Endodermal cell (in vitro differentiated cells): ENCODE measurements at regions not wholly inside any gene's neighbourhood (a gene's known extent, or its start where the extent isn't known, plus 50 kb on each side); places are given as distances from the start of the nearest gene placed in this dataset.
"Not testable (repeated sequence)": the region's sequence is repeated elsewhere in the genome, so short reads cannot be mapped to it uniquely, and the experiment has no call there.

Source experiments
- DNase-seq: peaks from one replicate; pipeline ENCODE4 v3.0.0-alpha.2; 2017
- H3K27ac ChIP-seq: 2 replicates; pipeline ENCODE4 v1.5.1; 2013; ENCODE audit warnings: mild to moderate bottlenecking, low read depth, low read length, moderate library complexity
- H3K27me3 ChIP-seq: 2 replicates; pipeline ENCODE4 v1.6.1; 2013; ENCODE audit warnings: mild to moderate bottlenecking, low read length, moderate library complexity; ENCODE audit not compliant: insufficient read depth, control insufficient read depth, poor library complexity, severe bottlenecking
- H3K36me3 ChIP-seq: 2 replicates; pipeline ENCODE4 v1.7.0; 2013; ENCODE audit warnings: mild to moderate bottlenecking, low read length, moderate library complexity; ENCODE audit not compliant: control insufficient read depth, insufficient read depth
- H3K4me1 ChIP-seq: one replicate; pipeline ENCODE4 v1.7.0; 2013; ENCODE audit warnings: low read length; ENCODE audit not compliant: control insufficient read depth, insufficient read depth
- H3K4me3 ChIP-seq: 2 replicates; pipeline ENCODE4 v1.5.1; 2013; ENCODE audit warnings: mild to moderate bottlenecking, low read length, moderate library complexity
- H3K9ac ChIP-seq: 2 replicates; pipeline ENCODE4 v1.6.1; 2013; ENCODE audit warnings: mild to moderate bottlenecking, low read length, moderate library complexity; ENCODE audit not compliant: poor library complexity, severe bottlenecking; ENCODE audit errors: extremely low read depth
- H3K9me3 ChIP-seq: 2 replicates; pipeline ENCODE4 v1.6.1; 2013; ENCODE audit warnings: mild to moderate bottlenecking, low read length, moderate library complexity; ENCODE audit not compliant: control insufficient read depth
- H3K27ac Mint-ChIP-seq: 2 replicates; pipeline ENCODE4 v1.8.0; 2020; ENCODE audit warnings: mixed read lengths
- H3K27me3 Mint-ChIP-seq: 2 replicates; pipeline ENCODE4 v1.8.0; 2021; ENCODE audit warnings: mild to moderate bottlenecking, mixed read lengths; ENCODE audit not compliant: insufficient read depth
- H3K36me3 Mint-ChIP-seq: 2 replicates; pipeline ENCODE4 v1.8.0; 2020; ENCODE audit warnings: low read depth, mixed read lengths
- H3K4me1 Mint-ChIP-seq: 2 replicates; pipeline ENCODE4 v1.8.0; 2020; ENCODE audit warnings: mixed read lengths
- H3K4me3 Mint-ChIP-seq: 2 replicates; pipeline ENCODE4 v1.8.0; 2020; ENCODE audit warnings: mild to moderate bottlenecking, moderate library complexity, mixed read lengths
- H3K9me3 Mint-ChIP-seq: 2 replicates; pipeline ENCODE4 v1.8.0; 2020; ENCODE audit warnings: mild to moderate bottlenecking, mixed read lengths
- CTCF ChIP-seq: fragments of 200-600 bp; sonication (generic); conservative IDR thresholded peaks from 2 replicates; pipeline ENCODE4 v1.5.0; 2021; ENCODE audit warnings: antibody characterized with exemption, mild to moderate bottlenecking
- WGBS, 2 experiments: methylation state at CpG; one replicate each; pipeline versions ENCODE4 v1.1.5 to v1.1.7; 2013; ENCODE audit warnings: missing lambda C conversion rate in 2 of 2, mixed read lengths in 1 of 2; ENCODE audit not compliant: insufficient coverage in 1 of 2, insufficient read length in 1 of 2; 5-methylcytosine and 5-hydroxymethylcytosine counted together

- Histone ChIP-seq H3K27me3 (no peaks in the 10 kb centered on the region), H3K27ac (no peak overlapping the region), H3K9me3 (no peaks in the 10 kb centered on the region), H3K9ac (no peak overlapping the region), H3K36me3 (no peaks in the 10 kb centered on the region), H3K4me1 (no peaks in the 10 kb centered on the region), H3K4me3 (no peak overlapping the region)
- Mint-ChIP-seq H3K9me3 (no peaks in the 10 kb centered on the region), H3K27me3 (no peaks in the 10 kb centered on the region), H3K4me1 (no peaks in the 10 kb centered on the region), H3K36me3 (no peaks in the 10 kb centered on the region), H3K4me3 (no peak overlapping the region), H3K27ac (no peak overlapping the region)
- 91% methylated on average over 1 of the region's 1 CpG; no CpG with 5 or more reads in 1 of the 2 experiments for WGBS, 2 experiments
- no peak for TF ChIP-seq CTCF
- no peak for DNase-seq
Measured at GRCh38 chr7:114279901-114280300, 134.7 kb upstream of the FOXP2 start.

DNA sequence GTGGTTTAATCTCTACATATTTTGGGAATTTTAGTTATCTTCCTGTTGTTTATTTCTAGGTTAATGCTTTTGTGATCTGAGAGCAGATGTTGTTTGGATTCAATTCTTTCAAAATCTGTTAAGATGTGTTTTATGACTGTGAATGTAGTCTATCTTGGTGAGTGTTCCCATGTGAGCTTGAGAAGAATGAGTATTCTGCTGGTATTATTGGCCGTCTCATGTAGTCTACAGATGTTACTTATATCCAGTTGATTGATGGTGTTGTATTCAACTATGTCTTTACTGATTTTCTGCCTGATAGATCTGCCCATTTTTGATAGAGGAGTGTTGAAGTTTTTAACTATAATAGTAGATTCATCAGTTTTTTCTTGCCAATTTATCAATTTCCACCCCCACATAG, 141.4 kb upstream of the FOXP2 start:
- Histone ChIP-seq H3K27ac (no peak overlapping the region), H3K27me3 (no peaks in the 10 kb centered on the region), H3K9me3 (no peaks in the 10 kb centered on the region), H3K4me1 (no peaks in the 10 kb centered on the region), H3K9ac (no peak overlapping the region), H3K36me3 (no peaks in the 10 kb centered on the region), H3K4me3 (no peak overlapping the region)
- DNase-seq: no peak
- Mint-ChIP-seq H3K36me3 (no peaks in the 10 kb centered on the region), H3K27ac (no peak overlapping the region), H3K4me1 (no peaks in the 10 kb centered on the region), H3K27me3 (no peaks in the 10 kb centered on the region), H3K9me3 (no peaks in the 10 kb centered on the region), H3K4me3 (no peak overlapping the region)
- 97% methylated on average over 1 of the region's 1 CpG; no CpG with 5 or more reads in 1 of the 2 experiments for WGBS, 2 experiments
- no peak for TF ChIP-seq CTCF

DNA sequence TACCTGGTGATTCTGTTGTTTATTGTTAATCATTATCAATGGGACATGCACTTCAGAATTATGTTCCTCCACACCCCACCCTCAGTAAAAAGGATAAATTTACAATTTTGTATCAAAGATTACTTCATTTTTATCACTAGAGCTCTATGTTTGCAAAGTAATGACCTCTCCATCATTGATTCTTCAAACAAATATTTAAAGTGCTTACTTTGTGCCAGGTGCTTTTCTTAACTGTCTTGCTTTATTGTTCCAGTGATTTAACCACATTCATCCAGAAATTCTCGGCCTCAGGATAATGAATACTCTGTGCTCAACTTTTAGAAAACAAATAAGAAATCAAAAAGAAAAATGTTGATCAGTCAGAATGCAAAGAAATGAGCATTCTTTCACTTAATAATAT, 144.9 kb upstream of the FOXP2 start:
- peaks cover 5% of the 10 kb centered on the region for H3K9me3 Mint-ChIP-seq

GRCh38 chr7:114267550-114267949, 147.1 kb upstream of the FOXP2 start:
- H3K4me1 ChIP-seq, H3K27ac Mint-ChIP-seq, H3K36me3 ChIP-seq, H3K4me3 ChIP-seq, H3K36me3 Mint-ChIP-seq, DNase-seq, H3K9me3 ChIP-seq, H3K9ac ChIP-seq, H3K27me3 ChIP-seq, H3K4me1 Mint-ChIP-seq, H3K27me3 Mint-ChIP-seq, H3K27ac ChIP-seq, H3K4me3 Mint-ChIP-seq, H3K9me3 Mint-ChIP-seq: not testable (repeated sequence)
- WGBS, 2 experiments: 100% methylated on average over 2 of the region's 3 CpGs; no CpG with 5 or more reads in 1 of the 2 experiments

More for the DNA sequence above, 144.9 kb upstream of the FOXP2 start:
- no peak for DNase-seq
- no peaks in the 10 kb centered on the region for H3K36me3 ChIP-seq
- Mint-ChIP-seq H3K36me3 (peaks cover 2% of the 10 kb centered on the region), H3K4me1 (no peaks in the 10 kb centered on the region), H3K27me3 (no peaks in the 10 kb centered on the region), H3K27ac (no peak overlapping the region), H3K4me3 (no peak overlapping the region)
- no peaks in the 10 kb centered on the region for H3K9me3 ChIP-seq
- H3K27ac ChIP-seq: no peak overlapping the region
- no peak overlapping the region for H3K9ac ChIP-seq
- no peak for TF ChIP-seq CTCF
- H3K4me1 ChIP-seq: no peaks in the 10 kb centered on the region
- H3K27me3 ChIP-seq: no peaks in the 10 kb centered on the region
- no peak overlapping the region for H3K4me3 ChIP-seq
- 63 to 81% methylated on average over 1 of the region's 1 CpG for WGBS, 2 experiments
